IMR-90 (cell line): ENCODE measurements at regions not wholly inside any gene's neighbourhood (a gene's known extent, or its start where the extent isn't known, plus 50 kb on each side); places are given as distances from the start of the nearest gene placed in this dataset.

Experiments used
- ATAC-seq: fragments of 200-7000 bp; cut with Tn5 transposase; 2 replicates; pipeline ENCODE4 v1.9.1; 2020; ENCODE audit warnings: low read depth, mild to moderate bottlenecking, moderate library complexity
- BruUV-seq: library from RNA; stranded (reverse); fragments of 400-500 nt; replicated peaks from 2 replicates; lab custom pipeline; 2021; lab: Mats Ljungman, UMichigan
- CTCF ChIA-PET: fragments of 300-600 bp; formaldehyde crosslinking; extraction: SDS; loops from one replicate; lab custom pipeline; 2021; ENCODE audit warnings: antibody characterized with exemption; lab: Yijun Ruan, JAX
- POLR2A ChIA-PET: fragments of 300-600 bp; sonication (Branson Sonifier 250); formaldehyde crosslinking; loops from one replicate; lab custom pipeline; 2022; ENCODE audit warnings: antibody characterized with exemption; ENCODE audit not compliant: unreplicated experiment; lab: Charles Lee
- DNase-seq: peaks from one replicate; pipeline ENCODE4 v3.0.0; 2013
- H2AFZ ChIP-seq: replicated peaks from 2 replicates; pipeline ENCODE3; 2013; ENCODE audit warnings: low read length, mild to moderate bottlenecking; ENCODE audit not compliant: poor library complexity
- H2AK5ac ChIP-seq: 2 replicates; pipeline ENCODE4 v1.6.1; 2013; ENCODE audit warnings: low read depth, low read length, inconsistent platforms
- H2AK9ac ChIP-seq: replicated peaks from 2 replicates; pipeline ENCODE3; 2013; ENCODE audit warnings: mild to moderate bottlenecking, low read depth, low read length, moderate library complexity; ENCODE audit not compliant: poor library complexity
- H2BK120ac ChIP-seq: 2 replicates; pipeline ENCODE4 v1.6.1; 2013; ENCODE audit warnings: low read depth, low read length, inconsistent platforms
- H2BK15ac ChIP-seq: 3 replicates; pipeline ENCODE4 v1.6.1; 2013; ENCODE audit warnings: low read depth, low read length, inconsistent platforms
- H2BK20ac ChIP-seq: 2 replicates; pipeline ENCODE4 v1.6.1; 2013; ENCODE audit warnings: low read depth, mild to moderate bottlenecking, inconsistent platforms, low read length, moderate library complexity
- H2BK5ac ChIP-seq: 2 replicates; pipeline ENCODE4 v1.6.1; 2013; ENCODE audit warnings: mild to moderate bottlenecking, low read depth, low read length, inconsistent platforms; ENCODE audit not compliant: poor library complexity, severe bottlenecking
- H3K14ac ChIP-seq: replicated peaks from 2 replicates; pipeline ENCODE4 v1.6.1; 2013; ENCODE audit warnings: low read depth, low read length, inconsistent platforms
- H3K18ac ChIP-seq: 2 replicates; pipeline ENCODE4 v1.6.1; 2013; ENCODE audit warnings: low read depth, low read length, control low read depth
- H3K23ac ChIP-seq: 2 replicates; pipeline ENCODE4 v1.6.1; 2013; ENCODE audit warnings: low read depth, low read length, inconsistent platforms
- H3K27ac ChIP-seq: 2 replicates; pipeline ENCODE4 v1.5.1; 2013; ENCODE audit warnings: mild to moderate bottlenecking, control low read depth, low read length; ENCODE audit not compliant: insufficient read depth
- H3K27me3 ChIP-seq: 2 replicates; pipeline ENCODE4 v1.6.1; 2013; ENCODE audit warnings: low read length; ENCODE audit not compliant: control insufficient read depth, insufficient read depth
- H3K36me3 ChIP-seq: 2 replicates; pipeline ENCODE4 v1.6.1; 2013; ENCODE audit warnings: low read length, mixed read lengths; ENCODE audit not compliant: control insufficient read depth, insufficient read depth
- H3K4ac ChIP-seq: 2 replicates; pipeline ENCODE4 v1.6.1; 2013; ENCODE audit warnings: low read depth, low read length, inconsistent platforms
- H3K4me1 ChIP-seq: 2 replicates; pipeline ENCODE4 v1.6.1; 2013; ENCODE audit warnings: low read length, mixed read lengths; ENCODE audit not compliant: control insufficient read depth, insufficient read depth
- H3K4me2 ChIP-seq: 2 replicates; pipeline ENCODE4 v1.6.1; 2013; ENCODE audit warnings: low read depth, mild to moderate bottlenecking, control low read depth, low read length, moderate library complexity
- H3K4me3 ChIP-seq: 2 replicates; pipeline ENCODE4 v1.5.1; 2013; ENCODE audit warnings: low read depth, mild to moderate bottlenecking, control low read depth, low read length, moderate library complexity; ENCODE audit not compliant: insufficient read depth
- H3K56ac ChIP-seq: 2 replicates; pipeline ENCODE4 v1.6.1; 2013; ENCODE audit warnings: low read length, inconsistent platforms; ENCODE audit not compliant: insufficient read depth; ENCODE audit errors: extremely low read depth
- H3K79me1 ChIP-seq, 2 experiments: 2 replicates each; pipeline ENCODE4 v1.6.1; 2013; ENCODE audit warnings: low read length in 2 of 2, inconsistent platforms in 1 of 2, low read depth in 1 of 2
- H3K9ac ChIP-seq: 2 replicates; pipeline ENCODE4 v1.6.1; 2013; ENCODE audit warnings: low read depth, low read length, control low read depth
- H3K9me1 ChIP-seq: 2 replicates; pipeline ENCODE4 v1.6.1; 2013; ENCODE audit warnings: low read length, inconsistent platforms; ENCODE audit not compliant: insufficient read depth
- H3K9me3 ChIP-seq: 2 replicates; pipeline ENCODE4 v1.6.1; 2013; ENCODE audit warnings: low read length; ENCODE audit not compliant: control insufficient read depth, insufficient read depth
- H4K20me1 ChIP-seq: 2 replicates; pipeline ENCODE4 v1.6.1; 2013; ENCODE audit warnings: low read length, inconsistent platforms; ENCODE audit not compliant: insufficient read depth
- H4K5ac ChIP-seq: 2 replicates; pipeline ENCODE4 v1.6.1; 2013; ENCODE audit warnings: mild to moderate bottlenecking, low read depth, low read length, control low read depth
- H4K8ac ChIP-seq, 2 experiments: 2 replicates each; pipeline ENCODE4 v1.6.1; 2013; ENCODE audit warnings: low read depth in 2 of 2, low read length in 2 of 2, control low read depth in 1 of 2, inconsistent platforms in 1 of 2
- H4K91ac ChIP-seq: 2 replicates; pipeline ENCODE4 v1.6.1; 2013; ENCODE audit warnings: low read depth, low read length, inconsistent platforms; ENCODE audit not compliant: insufficient read depth
- MXI1 ChIP-seq: IDR thresholded peaks from 2 replicates; pipeline ENCODE4 v1.6.1; 2012; ENCODE audit warnings: low read depth, mild to moderate bottlenecking, low read length, moderate library complexity, borderline replicate concordance
- dilution Hi-C: fragments of 300-500 bp; cut with HindIII; formaldehyde crosslinking; loops from one replicate; pipeline ENCODE4 v1.14.3; 2018; ENCODE audit warnings: low sequenced_read_pairs; ENCODE audit not compliant: unreplicated experiment
- in situ Hi-C: fragments of 300-500 bp; cut with MboI; formaldehyde crosslinking; loops from 3 replicates; pipeline ENCODE4 v1.14.3; 2019; ENCODE audit warnings: low sequenced_read_pairs, inconsistent platforms, mixed read lengths
- intact Hi-C: fragments of 100-400 bp; cut with micrococcal nuclease; formaldehyde crosslinking; loops from 2 replicates; pipeline ENCODE4 v1.10.0; 2022

DNA sequence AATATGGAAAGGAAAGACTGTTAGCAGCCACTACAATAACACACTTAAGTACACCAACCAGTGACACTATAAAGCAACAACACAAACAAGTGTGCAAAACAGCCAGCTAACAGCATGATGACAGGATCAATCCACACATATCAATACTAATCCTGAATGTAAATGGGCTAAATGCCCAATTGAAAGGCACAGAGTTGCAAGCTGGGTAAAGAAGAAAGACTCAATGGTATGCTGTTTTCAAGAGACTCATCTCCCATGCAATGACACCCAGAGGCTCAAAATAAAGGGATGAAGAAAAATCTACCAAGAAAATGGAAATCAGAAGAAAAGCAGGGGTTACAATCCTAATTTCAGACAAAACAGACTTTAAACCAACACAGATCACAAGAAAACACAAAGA lies 94.2 kb upstream of the ENPEP start:
- no TSS peak for BruUV-seq
- H3K4me3 ChIP-seq, result no peak overlapping the region

More for the DNA sequence above, 94.2 kb upstream of the ENPEP start:
- no peaks in the 10 kb centered on the region for H4K20me1 ChIP-seq
- no peak overlapping the region for H4K8ac ChIP-seq
- ChIA-PET CTCF (no interaction called here), POLR2A (no interaction called here)
- H2BK120ac ChIP-seq, result no peak overlapping the region
- intact Hi-C loops, result no loop called here
- H3K36me3 ChIP-seq, result no peaks in the 10 kb centered on the region
- H2AFZ ChIP-seq, result no peak overlapping the region
- no peaks in the 10 kb centered on the region for H3K79me1 ChIP-seq
- H3K27me3 ChIP-seq, result no peaks in the 10 kb centered on the region
- no peak overlapping the region for H3K23ac ChIP-seq
- H4K5ac ChIP-seq, result no peak overlapping the region
- no peak overlapping the region for H2AK9ac ChIP-seq
- no peaks in the 10 kb centered on the region for H3K9me1 ChIP-seq
- no peak overlapping the region for H2BK5ac ChIP-seq
- no peak overlapping the region for H3K9ac ChIP-seq
- dilution Hi-C loops, result no loop called here
- H3K9me3 ChIP-seq, result no peaks in the 10 kb centered on the region
- no peak overlapping the region for H4K91ac ChIP-seq
- H2BK20ac ChIP-seq, result no peak overlapping the region
- H2AK5ac ChIP-seq, result no peak overlapping the region
- DNase-seq, result no peak
- no peak overlapping the region for H3K18ac ChIP-seq
- H3K14ac ChIP-seq, result no peak overlapping the region
- in situ Hi-C loops, result no loop called here
- no peak overlapping the region for H3K27ac ChIP-seq
- no peaks in the 10 kb centered on the region for H3K4me1 ChIP-seq
- no peak overlapping the region for H2BK15ac ChIP-seq
- H3K4me2 ChIP-seq, result no peak overlapping the region
- no peak overlapping the region for H3K56ac ChIP-seq
- H3K4ac ChIP-seq, result no peak overlapping the region
- TF ChIP-seq MXI1, result no peak
- ATAC-seq, result no peak
